ENCODE measurements at regions not wholly inside any gene's neighbourhood (a gene's known extent, or its start where the extent isn't known, plus 50 kb on each side); places are given as distances from the start of the nearest gene placed in this dataset.

DNA sequence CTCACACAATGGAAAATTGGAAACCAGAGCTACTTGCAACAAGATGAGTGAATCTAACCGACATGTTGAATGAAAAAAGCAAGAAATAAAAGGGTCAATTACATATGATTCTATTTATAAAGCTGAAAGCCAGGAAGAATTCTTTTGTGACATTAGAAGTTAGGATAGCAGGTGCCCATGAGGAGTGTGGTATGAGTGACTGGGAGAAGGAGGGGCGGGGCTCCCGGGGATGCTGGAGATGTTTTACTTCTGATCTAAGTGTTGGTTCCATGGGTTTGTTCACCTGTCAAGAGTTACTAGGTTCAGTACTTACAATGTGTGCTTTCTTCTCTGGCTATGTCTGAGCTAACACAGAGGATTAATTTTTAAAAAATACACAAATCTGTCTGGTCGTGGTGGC is 60.8 kb downstream of the NSMCE3 start:
- no peak for DNase-seq

DNA sequence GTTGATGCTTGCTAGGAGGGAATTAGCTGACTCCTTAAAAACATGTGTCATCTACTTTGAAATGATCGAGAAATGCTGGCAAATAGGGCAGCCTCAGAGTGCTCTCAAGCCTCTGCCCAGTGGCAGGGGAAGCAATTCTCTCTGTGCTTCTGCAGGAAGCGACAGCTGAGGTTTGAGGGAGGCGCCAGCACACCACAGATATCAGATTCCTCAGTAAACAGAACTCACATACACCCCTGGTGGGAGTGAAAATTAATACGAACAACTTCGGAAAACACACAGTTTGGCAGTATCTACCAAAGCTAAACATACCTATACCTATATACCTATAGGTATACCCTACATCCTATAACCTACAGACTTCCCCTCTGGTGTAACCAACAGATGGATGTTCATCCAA is 61.3 kb downstream of the NSMCE3 start:
- peak; percentile 75 for DNase-seq

DNA sequence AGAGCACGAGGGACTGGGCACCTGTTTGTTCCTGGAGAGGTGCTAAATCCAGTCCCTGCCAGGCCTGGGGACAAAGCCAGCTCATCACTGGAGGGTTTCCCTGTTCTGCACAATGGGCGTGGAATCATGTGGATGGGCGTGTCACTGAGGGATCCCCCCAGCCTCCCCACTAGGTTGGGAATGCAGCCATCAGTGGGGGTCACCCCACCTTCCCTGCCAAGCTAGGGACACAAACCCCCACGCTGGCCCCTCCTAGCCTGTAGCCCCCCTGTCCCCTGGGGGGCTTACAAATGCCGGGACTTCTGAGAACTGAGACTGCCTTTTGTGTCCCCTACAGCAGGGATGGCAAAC is 61.9 kb downstream of the NSMCE3 start:
- no peak for DNase-seq

DNA sequence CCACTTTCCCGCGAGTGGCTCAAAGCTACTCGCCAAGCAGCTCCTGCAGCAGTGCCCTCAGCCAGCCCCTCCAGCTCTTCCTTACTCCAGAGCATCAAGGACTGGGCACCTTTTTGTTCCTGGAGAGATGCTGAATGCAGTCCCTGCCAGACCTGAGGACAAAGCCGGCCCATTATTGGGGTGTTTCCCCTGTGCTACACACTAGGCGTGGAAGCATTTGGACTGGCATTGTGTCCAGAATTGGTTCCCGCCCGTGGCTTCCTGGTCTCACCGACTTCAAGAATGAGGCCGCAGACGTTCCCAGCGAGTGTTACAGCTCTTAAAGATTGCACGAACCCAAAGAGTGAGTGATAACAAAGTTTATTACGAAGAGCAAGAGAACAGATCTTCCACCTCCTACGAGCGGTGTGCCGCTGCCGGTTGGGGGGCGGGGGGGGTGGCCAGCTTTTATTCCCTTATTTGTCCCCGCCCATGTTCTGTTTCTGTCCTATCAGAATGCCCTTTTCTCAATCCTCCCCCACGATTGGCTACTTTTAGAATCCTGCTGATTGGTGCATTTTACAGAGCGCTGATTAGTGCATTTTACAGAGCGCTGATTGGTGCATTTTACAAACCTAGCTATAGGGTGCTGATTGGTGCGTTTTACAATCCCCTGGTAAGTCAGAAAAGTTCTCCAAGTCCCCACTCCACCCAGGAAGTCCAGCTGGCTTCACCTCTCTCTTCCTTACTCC is 62.4 kb downstream of the NSMCE3 start:
- no peak for DNase-seq

DNA sequence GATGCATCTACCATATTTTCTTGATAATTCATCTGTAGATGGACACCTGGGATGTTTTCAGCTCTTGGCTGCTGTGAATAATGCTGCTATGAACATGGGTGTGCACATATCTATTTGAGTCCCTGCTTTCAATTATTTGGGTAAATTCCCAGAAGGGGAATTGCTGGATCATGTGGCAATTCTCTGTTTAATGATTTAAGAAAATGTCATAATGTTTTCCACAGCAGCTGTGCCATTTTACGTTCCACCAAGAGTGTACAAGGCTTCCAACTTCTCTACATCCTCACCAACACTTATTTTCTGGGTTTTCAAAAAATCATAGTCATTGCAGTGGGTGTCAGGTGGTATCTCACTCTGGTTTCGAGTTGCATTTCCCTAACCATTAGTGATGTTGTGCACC is 64.4 kb downstream of the NSMCE3 start:
- no peak for DNase-seq

DNA sequence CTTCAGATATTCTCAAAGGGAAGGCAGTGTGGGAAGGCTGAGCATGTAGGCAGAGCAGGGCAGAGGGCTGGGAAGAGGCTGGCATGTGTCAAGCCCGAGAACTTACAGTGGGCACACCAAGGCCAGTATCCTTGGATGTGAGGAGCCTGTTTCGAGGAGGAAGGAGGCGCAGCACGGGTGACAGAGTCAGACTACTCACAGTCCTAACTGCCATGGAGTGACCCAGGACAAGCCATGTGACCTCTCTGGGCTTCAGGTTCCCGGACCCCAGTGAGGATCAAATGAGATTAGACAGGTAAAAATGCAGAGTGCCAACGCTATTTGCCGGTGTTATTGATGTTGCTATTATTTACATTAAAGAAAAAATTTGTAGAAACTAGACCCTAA is 65.3 kb downstream of the NSMCE3 start:
- DNase-seq = no peak

DNA sequence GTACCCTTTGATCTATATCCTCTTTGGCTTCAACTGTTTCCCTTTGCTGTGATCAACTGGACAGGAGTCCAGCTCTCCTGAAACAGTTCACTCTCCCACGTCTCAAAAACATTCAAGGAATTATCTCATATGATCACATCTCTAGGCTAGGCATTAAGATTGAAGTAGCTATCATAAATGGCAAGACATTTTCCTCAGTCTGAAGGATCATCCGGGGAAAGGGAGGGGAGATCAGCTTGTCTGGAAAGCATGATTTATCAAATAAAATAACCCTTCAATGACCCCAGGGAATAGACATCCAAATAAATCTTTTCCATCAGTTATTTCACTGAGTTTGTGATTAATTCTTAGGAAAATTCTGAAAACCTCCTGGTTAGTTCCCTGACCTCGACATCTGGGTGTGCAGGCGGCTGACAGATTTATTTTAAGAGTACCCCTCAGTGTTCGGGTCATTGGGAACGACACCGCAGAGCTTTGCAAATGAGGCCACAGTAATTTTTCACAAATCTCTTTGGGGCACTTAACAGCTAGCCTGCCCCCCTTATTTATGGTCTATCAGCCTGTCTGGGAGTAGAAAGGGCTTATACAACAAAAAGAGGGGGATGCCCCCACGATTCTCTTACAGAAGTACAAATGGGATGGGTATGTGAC is 65.8 kb downstream of the NSMCE3 start:
- no peak for DNase-seq

DNA sequence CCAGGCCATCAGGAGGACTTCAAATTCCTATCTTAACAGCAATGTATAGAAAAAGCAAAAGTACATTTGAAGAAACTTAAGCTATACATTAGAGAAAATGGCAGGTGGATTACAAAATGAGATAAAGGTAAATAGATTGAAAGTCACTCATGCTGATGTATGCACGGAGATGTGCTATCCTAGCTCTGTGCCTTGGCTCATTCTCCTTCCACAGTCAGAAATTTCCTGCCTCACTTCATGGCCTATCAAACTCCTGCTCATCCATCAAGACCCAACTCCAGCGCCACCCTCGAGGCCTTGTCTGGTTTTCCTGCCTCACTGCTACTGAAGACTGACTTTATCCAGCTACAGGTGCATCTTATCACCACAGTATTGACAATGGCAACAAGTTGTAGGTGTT is 72.9 kb downstream of the NSMCE3 start:
- DNase-seq = no peak

DNA sequence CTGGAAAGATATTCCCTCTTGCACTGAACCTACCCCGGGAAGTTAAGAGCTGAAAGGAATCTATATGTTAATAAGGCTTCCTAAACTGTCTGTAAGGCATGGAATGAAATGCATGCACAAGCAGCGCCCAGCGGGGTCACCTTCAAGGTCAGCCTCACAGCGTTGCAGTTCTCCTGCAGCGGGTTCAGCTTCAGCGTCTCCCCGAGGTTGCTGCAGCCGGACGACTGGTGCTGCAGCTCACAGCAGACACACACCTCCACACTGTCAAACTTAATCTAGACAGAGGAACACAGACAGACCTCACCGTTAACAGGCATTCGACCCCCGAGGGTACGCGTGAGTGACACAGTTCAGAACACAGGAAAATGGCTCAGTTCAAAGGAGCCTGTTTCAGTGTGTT is 73.3 kb downstream of the NSMCE3 start:
- DNase-seq = no peak

DNA sequence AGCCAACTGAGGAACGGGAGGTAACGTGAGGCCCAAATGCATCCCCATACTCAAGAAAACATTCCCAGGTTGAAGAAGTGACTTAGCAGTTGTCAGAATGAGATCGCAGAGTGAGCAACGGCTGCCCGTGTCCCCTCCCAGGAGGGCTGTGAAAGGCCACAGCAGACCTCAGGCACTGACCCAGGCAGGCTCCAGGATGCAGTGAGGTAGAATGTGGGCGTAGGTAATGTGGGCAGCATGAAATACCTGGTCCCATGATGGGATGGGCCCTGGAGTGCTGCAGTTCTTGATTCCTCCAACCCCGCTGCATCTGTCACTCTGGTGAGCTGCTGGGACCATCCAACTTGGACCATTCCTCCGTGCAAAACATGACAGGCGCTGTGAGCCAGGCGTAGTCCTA is 74.8 kb downstream of the NSMCE3 start:
- DNase-seq = no peak

DNA sequence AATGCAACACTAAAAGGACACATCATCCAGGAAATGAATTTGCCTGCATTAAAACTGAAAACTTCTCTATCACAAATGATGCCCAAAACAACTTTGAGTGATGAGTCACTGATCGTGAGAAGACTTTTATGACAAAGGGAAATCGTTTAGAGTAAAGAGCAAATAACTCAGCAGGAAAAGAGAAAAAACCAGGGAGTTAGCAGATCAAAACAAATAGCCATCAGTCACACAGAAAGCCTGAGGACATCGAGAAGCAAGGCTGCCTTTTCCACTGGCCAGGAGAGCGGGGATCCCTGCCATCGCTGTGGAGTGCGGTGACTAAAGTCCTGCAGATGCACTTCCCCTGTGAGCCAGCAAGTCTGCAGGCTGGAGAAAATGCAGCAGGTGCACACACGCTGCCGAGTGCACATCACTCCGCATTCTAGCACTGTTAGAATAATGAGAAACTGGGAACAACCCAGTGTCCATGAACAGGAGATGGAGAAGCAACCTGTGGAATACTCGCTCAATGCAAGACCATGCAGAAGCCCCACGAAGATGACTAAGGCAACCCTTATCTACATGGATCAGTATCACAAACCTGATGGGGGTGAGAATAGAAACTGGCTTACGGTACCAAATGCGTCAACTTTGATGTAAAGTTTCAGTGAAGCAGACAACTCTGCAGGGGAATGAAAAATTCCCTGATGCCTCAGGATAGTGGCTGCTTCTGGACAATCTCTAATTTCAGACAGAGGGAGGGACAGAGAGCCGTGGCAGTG is 86.4 kb downstream of the NSMCE3 start:
- DNase-seq = peak; percentile 5

DNA sequence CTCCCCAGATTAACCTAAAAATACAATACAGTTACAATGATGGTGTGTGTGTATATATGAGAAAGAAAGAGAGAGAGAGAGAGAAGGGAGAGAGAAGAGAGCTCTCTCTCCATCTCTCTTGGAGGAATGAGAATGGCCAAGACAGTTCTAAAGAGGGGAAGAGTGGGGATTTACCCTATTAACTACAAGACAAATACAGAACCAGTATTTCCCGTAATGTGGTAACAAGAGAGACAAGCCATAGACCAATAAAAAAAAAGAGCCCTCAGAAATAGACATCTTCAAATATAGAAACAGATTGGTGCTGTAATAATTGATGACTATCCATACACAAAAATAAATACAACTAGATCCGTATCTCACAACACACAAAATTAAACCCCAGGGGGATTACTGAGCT is 87.0 kb downstream of the NSMCE3 start:
- DNase-seq = no peak

DNA sequence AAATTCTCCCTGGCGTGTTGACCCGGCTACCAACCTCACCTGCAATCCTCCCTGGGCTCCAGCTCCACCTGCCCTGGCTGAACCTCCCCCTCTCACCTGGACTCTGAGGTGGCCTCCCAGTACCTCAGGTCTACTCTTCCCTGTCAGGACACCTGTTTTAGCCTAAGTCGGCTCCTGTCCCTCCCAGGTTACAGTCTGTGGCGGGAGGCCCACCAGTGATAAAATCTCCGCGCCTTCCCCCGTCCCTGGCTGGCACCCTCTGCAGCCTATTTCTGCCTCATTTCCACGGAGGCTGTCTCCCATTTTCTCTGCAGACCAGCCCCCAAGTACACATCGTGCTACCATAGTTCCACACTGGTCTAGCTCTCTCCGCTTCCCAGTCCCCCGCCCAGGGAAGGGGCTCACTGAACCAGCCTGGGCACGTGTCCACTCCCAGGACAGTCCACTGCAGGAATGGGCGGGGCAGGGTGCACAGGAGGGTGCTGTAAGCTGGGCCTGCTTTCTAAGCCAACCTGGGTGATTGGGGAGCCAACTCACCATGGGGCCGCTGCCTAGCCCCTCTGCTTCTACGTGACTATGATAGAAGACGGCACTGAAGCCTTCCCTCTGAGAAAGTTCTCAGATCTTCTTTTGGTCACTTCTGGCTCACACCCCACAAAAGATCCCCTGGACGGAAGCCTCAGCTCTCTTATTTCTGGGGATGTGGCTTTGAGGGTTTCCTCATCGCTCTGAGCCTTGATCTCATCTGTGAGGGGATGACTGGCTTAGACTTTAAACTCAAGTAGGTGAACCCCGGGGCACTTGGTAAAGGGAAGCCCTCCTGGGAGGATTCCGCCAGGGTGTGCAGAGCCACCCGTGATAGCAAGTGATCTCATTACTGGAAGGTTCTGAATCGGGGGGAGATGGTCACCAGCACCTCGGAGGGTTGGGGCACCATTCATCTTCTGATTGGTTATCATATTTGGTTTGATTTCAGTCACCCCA is 96.6 kb downstream of the NSMCE3 start:
- DNase-seq = no peak

DNA sequence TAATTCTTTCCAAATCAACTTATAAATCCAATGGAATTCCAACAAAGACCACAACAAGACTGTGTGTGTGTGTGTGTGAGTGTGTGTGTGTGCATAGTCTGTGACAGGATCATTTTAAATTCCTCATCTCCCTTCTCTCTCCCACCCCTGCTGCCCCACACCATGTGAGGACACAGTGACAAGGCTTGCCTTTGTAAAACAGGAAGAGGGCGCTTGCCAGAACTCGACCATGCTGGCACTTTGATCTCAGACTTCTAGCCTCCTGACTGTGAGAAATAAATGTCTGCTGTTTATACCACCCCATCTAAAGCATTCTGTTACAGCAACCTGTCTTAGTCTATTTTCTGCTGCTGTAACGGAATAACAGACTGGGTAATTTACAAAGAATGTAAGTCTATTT is 99.1 kb downstream of the NSMCE3 start:
- no peak for DNase-seq

Data from COR-L47 (cell line).